A673 (cell line): ENCODE measurements at regions not wholly inside any gene's neighbourhood (a gene's known extent, or its start where the extent isn't known, plus 50 kb on each side); places are given as distances from the start of the nearest gene placed in this dataset.

Experiments used
- BruUV-seq: library from RNA; stranded (reverse); fragments of 400-500 nt; replicated peaks from 2 replicates; lab custom pipeline; 2021; lab: Mats Ljungman, UMichigan
- CTCF ChIA-PET: fragments of 300-600 bp; sonication (Branson Sonifier 250); formaldehyde crosslinking; loops from one replicate; lab custom pipeline; 2022; ENCODE audit warnings: antibody characterized with exemption; lab: Charles Lee
- POLR2A ChIA-PET: fragments of 300-600 bp; sonication (Branson Sonifier 250); formaldehyde crosslinking; loops from one replicate; lab custom pipeline; 2022; ENCODE audit warnings: antibody characterized with exemption; ENCODE audit not compliant: low non-redundant PET; lab: Charles Lee
- DNase-seq: peaks from one replicate; pipeline ENCODE4 v3.0.0-alpha.2; 2015; ENCODE audit warnings: low spot score
- H3K27ac ChIP-seq: fragments of 200-600 bp; sonication (generic); 2 replicates; pipeline ENCODE4 v1.5.1; 2016; ENCODE audit warnings: mixed run types, low read depth, mild to moderate bottlenecking, mixed read lengths, antibody characterized with exemption, low read length; ENCODE audit not compliant: poor library complexity, severe bottlenecking
- H3K27me3 ChIP-seq: fragments of 200-600 bp; sonication (generic); replicated peaks from 2 replicates; pipeline ENCODE4 v1.6.1; 2017; ENCODE audit warnings: mixed run types, low read depth, mild to moderate bottlenecking, mixed read lengths, antibody characterized with exemption, low read length; ENCODE audit not compliant: insufficient read depth, poor library complexity
- H3K36me3 ChIP-seq: fragments of 200-600 bp; sonication (generic); 2 replicates; pipeline ENCODE4 v1.6.1; 2016; ENCODE audit warnings: mixed run types, mild to moderate bottlenecking, mixed read lengths, antibody characterized with exemption, low read length; ENCODE audit not compliant: insufficient read depth, poor library complexity, severe bottlenecking
- H3K4me1 ChIP-seq: fragments of 200-600 bp; sonication (generic); 2 replicates; pipeline ENCODE4 v1.6.1; 2017; ENCODE audit warnings: mixed run types, mild to moderate bottlenecking, mixed read lengths, antibody characterized with exemption, low read length; ENCODE audit not compliant: insufficient read depth, poor library complexity, severe bottlenecking
- H3K4me3 ChIP-seq: fragments of 200-600 bp; sonication (generic); 2 replicates; pipeline ENCODE4 v1.5.1; 2016; ENCODE audit warnings: low read depth, mixed run types, mild to moderate bottlenecking, mixed read lengths, low read length; ENCODE audit not compliant: poor library complexity, severe bottlenecking
- H3K9me3 ChIP-seq: fragments of 200-600 bp; sonication (generic); 2 replicates; pipeline ENCODE4 v1.6.1; 2016; ENCODE audit warnings: mixed run types, low read depth, mild to moderate bottlenecking, mixed read lengths, antibody characterized with exemption, low read length; ENCODE audit not compliant: poor library complexity, severe bottlenecking
- EZH2 ChIP-seq: fragments of 200-600 bp; sonication (generic); IDR thresholded peaks from 2 replicates; pipeline ENCODE4 v1.6.1; 2017; ENCODE audit warnings: borderline replicate concordance, low read depth, mild to moderate bottlenecking, mixed read lengths, antibody characterized with exemption, low read length; ENCODE audit not compliant: poor library complexity, severe bottlenecking
- intact Hi-C: fragments of 100-400 bp; cut with micrococcal nuclease; formaldehyde crosslinking; loops from one replicate; pipeline ENCODE4 v1.10.0; 2022; ENCODE audit not compliant: unreplicated experiment
- TF ChIP-seq, protein P1 (sequence below): fragments of 300-800, 200-600 bp; sonication (generic); conservative IDR thresholded peaks from 2 replicates; pipeline ENCODE4 v1.5.1; 2017; ENCODE audit warnings: low read depth, mild to moderate bottlenecking, antibody characterized with exemption, low read length, moderate library complexity, mixed read lengths

DNA sequence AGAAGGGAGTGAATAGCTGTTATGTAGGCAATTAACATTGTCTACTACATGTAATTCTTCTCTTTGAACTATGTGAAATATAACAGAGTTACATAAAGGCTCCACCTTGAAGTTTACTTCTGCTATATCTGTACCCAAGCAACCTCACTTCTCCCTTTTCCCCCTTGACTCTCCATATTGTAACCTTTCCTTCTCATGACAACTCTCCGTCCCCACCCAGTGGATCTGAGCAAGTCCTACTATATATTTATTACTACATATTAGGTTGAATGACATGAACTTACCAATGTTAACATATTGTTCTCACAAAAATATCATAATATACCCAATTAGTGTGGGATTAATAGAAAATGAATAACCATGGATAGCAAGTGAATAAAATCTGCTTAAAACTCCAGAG, 93.2 kb upstream of the ATP8A1 start:
- TF ChIP-seq, protein P1, sequence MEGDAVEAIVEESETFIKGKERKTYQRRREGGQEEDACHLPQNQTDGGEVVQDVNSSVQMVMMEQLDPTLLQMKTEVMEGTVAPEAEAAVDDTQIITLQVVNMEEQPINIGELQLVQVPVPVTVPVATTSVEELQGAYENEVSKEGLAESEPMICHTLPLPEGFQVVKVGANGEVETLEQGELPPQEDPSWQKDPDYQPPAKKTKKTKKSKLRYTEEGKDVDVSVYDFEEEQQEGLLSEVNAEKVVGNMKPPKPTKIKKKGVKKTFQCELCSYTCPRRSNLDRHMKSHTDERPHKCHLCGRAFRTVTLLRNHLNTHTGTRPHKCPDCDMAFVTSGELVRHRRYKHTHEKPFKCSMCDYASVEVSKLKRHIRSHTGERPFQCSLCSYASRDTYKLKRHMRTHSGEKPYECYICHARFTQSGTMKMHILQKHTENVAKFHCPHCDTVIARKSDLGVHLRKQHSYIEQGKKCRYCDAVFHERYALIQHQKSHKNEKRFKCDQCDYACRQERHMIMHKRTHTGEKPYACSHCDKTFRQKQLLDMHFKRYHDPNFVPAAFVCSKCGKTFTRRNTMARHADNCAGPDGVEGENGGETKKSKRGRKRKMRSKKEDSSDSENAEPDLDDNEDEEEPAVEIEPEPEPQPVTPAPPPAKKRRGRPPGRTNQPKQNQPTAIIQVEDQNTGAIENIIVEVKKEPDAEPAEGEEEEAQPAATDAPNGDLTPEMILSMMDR: no peak
- no peak for TF ChIP-seq EZH2
- Histone ChIP-seq H3K36me3 (no peaks in the 10 kb centered on the region), H3K9me3 (no peaks in the 10 kb centered on the region), H3K4me3 (no peak overlapping the region), H3K4me1 (no peaks in the 10 kb centered on the region), H3K27ac (no peak overlapping the region), H3K27me3 (no peaks in the 10 kb centered on the region)
- CTCF ChIA-PET: no interaction called here
- no TSS peak for BruUV-seq
- intact Hi-C loops: no loop called here
- POLR2A ChIA-PET: no interaction called here
- no peak for DNase-seq

DNA sequence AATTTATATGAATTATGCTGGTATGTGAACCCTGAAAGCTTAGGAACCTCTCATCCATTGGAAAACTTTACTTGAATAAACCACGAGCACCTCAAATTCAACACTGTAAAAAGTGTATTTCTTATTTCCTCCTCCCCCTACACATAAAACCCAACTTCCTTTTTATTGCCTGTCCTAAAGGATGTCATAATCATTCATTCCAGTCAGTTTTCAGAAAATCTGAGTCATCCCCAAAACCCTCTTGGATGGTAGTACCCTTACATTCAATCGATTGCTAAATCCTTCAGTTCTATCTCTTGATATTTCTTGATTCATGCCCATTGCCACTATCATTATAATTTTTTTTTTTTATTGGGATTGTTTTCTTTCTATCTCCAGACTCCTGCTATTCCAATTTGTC, 91.1 kb upstream of the ATP8A1 start:
- BruUV-seq: no TSS peak
- CTCF ChIA-PET: no interaction called here
- POLR2A ChIA-PET: no interaction called here

DNA sequence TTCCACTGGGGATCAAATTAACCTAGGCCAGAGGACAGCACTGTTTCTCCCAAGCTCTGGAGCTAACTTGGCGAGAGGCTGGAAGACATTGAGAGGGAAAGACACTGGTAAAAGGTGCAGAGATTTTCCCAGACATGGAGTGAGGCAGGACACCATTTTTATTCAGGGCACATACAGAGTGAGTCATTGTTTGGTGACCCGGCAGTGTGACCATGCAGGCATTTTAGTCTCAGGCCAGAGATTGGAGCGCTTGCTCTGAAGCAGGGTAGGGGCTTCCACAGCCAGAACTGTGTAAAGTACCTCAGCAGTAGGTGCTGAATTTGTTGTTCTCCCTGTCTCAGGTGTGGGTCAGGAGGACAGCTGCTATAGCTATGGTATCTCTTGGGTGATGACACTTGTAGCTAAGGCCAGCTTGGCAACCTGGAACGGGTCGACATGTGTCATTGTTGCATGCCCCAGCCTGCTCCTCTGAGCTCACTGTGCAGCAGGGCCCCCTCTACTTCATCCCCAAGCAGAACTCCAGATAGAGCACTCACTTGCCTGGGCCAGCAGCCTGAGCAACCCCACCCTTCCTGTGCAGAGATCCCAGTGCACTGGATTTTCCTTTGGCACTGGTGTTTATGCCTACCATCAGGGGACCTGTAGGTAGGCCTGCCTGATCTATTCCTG, 79.8 kb upstream of the ATP8A1 start:
- DNase-seq: no peak
- Histone ChIP-seq H3K27me3 (no peaks in the 10 kb centered on the region), H3K4me1 (no peaks in the 10 kb centered on the region), H3K4me3 (no peak overlapping the region), H3K27ac (no peak overlapping the region), H3K9me3 (peaks cover 7% of the 10 kb centered on the region), H3K36me3 (no peaks in the 10 kb centered on the region)
- POLR2A ChIA-PET: no interaction called here
- intact Hi-C loops: no loop called here
- CTCF ChIA-PET: no interaction called here
- BruUV-seq: no TSS peak
- no peak for TF ChIP-seq EZH2
- TF ChIP-seq, protein P1: no peak

More for the DNA sequence above, 91.1 kb upstream of the ATP8A1 start:
- H3K9me3 ChIP-seq: no peaks in the 10 kb centered on the region
- no peaks in the 10 kb centered on the region for H3K4me1 ChIP-seq
- no peak overlapping the region for H3K27ac ChIP-seq
- DNase-seq: no peak
- no peak overlapping the region for H3K4me3 ChIP-seq
- H3K36me3 ChIP-seq: no peaks in the 10 kb centered on the region
- intact Hi-C loops: no loop called here
- TF ChIP-seq, protein P1: no peak
- no peak for TF ChIP-seq EZH2
- H3K27me3 ChIP-seq: no peaks in the 10 kb centered on the region
